GM12892 (cell line): ENCODE measurements at regions not wholly inside any gene's neighbourhood (a gene's known extent, or its start where the extent isn't known, plus 50 kb on each side); places are given as distances from the start of the nearest gene placed in this dataset.

ENCODE experiments used
- POLR2A ChIP-seq: IDR thresholded peaks from 2 replicates; pipeline ENCODE4 v1.6.1; 2011; ENCODE audit warnings: low read depth, low read length, control low read depth
- POLR2AphosphoS5 ChIP-seq: IDR thresholded peaks from 2 replicates; pipeline ENCODE4 v1.6.1; 2011; ENCODE audit warnings: low read depth, low read length, control low read depth
- TAF1 ChIP-seq: IDR thresholded peaks from 2 replicates; pipeline ENCODE4 v1.6.1; 2011; ENCODE audit warnings: low read depth, mild to moderate bottlenecking, control low read depth, low read length, borderline replicate concordance

DNA sequence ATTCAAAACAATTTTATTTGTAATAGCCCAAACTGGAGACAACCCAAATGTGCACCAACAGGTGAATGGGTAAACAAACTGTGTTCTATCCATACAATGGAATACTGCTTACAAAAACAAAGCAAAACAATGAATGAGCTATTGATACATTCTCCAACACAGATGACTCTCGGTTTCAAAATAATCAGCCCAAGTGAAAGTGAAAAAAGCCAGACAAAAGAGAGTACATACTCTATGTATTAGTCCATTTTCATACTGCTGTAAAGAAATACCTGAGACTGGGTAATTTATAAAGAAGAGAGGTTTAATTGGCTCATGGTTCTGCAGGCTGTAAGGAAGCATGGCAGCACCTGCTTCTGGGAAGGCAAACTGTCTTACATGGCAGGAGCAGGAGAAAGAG is 65.2 kb upstream of the LRCH1 start:
- no peak for TF ChIP-seq TAF1
- no peak for TF ChIP-seq POLR2A
- TF ChIP-seq POLR2AphosphoS5, result no peak
